ENCODE measurements at regions not wholly inside any gene's neighbourhood (a gene's known extent, or its start where the extent isn't known, plus 50 kb on each side); places are given as distances from the start of the nearest gene placed in this dataset.

DNA sequence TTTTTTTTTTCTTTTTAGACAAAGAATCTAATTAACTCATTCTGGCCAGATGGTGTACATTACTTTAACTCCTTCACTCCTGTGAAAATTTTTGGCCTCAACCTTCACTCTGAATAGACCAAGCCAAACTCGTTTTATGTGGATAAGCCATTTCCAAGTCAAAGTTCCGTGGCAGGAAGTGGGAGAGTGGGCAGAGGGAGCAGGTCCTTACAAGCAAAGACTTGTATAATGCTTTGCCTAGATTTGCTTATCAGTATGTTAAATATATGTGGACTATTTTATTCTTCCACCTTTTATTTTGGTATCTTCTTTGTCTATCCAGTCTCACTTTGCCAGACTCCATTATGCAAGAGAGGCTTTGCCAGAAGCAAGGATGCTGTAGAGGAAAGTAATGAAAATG lies 178.1 kb upstream of the TNP1 start:
- Histone ChIP-seq H3K27ac (ENCODE audit: low read depth, low read length, poor library complexity, severe bottlenecking) (no peak overlapping the region), H3K79me2 (ENCODE audit: insufficient read depth, low read depth, low read length) (no peaks in the 10 kb centered on the region), H3K36me3 (ENCODE audit: insufficient read depth, low read length) (no peaks in the 10 kb centered on the region), H2AFZ (ENCODE audit: low read length) (no peak overlapping the region), H3K9me2 (ENCODE audit: insufficient read depth, low read length) (no peaks in the 10 kb centered on the region), H3K9me3 (ENCODE audit: low read length) (no peaks in the 10 kb centered on the region), H3K4me1 (ENCODE audit: insufficient read depth, low read length, poor library complexity, severe bottlenecking) (no peaks in the 10 kb centered on the region), H4K20me1 (ENCODE audit: insufficient read depth, low read length) (no peaks in the 10 kb centered on the region), H3K4me2 (ENCODE audit: low read length) (no peak overlapping the region), H3K4me3 (ENCODE audit: low read depth, low read length, poor library complexity, severe bottlenecking) (no peak overlapping the region)
- BruUV-seq (replicated peaks) = no TSS peak
- TF ChIP-seq, protein P1, sequence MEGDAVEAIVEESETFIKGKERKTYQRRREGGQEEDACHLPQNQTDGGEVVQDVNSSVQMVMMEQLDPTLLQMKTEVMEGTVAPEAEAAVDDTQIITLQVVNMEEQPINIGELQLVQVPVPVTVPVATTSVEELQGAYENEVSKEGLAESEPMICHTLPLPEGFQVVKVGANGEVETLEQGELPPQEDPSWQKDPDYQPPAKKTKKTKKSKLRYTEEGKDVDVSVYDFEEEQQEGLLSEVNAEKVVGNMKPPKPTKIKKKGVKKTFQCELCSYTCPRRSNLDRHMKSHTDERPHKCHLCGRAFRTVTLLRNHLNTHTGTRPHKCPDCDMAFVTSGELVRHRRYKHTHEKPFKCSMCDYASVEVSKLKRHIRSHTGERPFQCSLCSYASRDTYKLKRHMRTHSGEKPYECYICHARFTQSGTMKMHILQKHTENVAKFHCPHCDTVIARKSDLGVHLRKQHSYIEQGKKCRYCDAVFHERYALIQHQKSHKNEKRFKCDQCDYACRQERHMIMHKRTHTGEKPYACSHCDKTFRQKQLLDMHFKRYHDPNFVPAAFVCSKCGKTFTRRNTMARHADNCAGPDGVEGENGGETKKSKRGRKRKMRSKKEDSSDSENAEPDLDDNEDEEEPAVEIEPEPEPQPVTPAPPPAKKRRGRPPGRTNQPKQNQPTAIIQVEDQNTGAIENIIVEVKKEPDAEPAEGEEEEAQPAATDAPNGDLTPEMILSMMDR (conservative IDR thresholded peaks at IDR 0.05; ENCODE audit: low read length) = no peak
- TF ChIP-seq EZH2phosphoT487 (IDR thresholded peaks at IDR 0.05; ENCODE audit: borderline replicate concordance, low read depth, low read length) = no peak
- ChIA-PET POLR2A (no interaction called here), CTCF (ENCODE audit: unreplicated experiment) (no interaction called here)
- no peak for DNase-seq (ENCODE audit: low spot score)
- intact Hi-C loops (cut with micrococcal nuclease; ENCODE audit: unreplicated experiment) = no loop called here

GRCh38 chr2:217037353-217037752 lies 177.5 kb upstream of the TNP1 start:
- CTCF ChIA-PET (ENCODE audit: unreplicated experiment) = no interaction called here
- no peaks in the 10 kb centered on the region for H3K79me2 ChIP-seq (ENCODE audit: insufficient read depth, low read depth, low read length)
- H3K36me3 ChIP-seq (ENCODE audit: insufficient read depth, low read length) = no peaks in the 10 kb centered on the region
- no peak overlapping the region for H3K4me2 ChIP-seq (ENCODE audit: low read length)
- H3K9me3 ChIP-seq (ENCODE audit: low read length) = no peaks in the 10 kb centered on the region
- POLR2A ChIA-PET = no interaction called here
- no peak overlapping the region for H3K4me3 ChIP-seq (ENCODE audit: low read depth, low read length, poor library complexity, severe bottlenecking)
- no peak for DNase-seq (ENCODE audit: low spot score)
- BruUV-seq (replicated peaks) = no TSS peak
- no peak overlapping the region for H2AFZ ChIP-seq (ENCODE audit: low read length)
- H3K27ac ChIP-seq (ENCODE audit: low read depth, low read length, poor library complexity, severe bottlenecking) = no peak overlapping the region
- no peaks in the 10 kb centered on the region for H3K4me1 ChIP-seq (ENCODE audit: insufficient read depth, low read length, poor library complexity, severe bottlenecking)
- H3K9me2 ChIP-seq (ENCODE audit: insufficient read depth, low read length) = no peaks in the 10 kb centered on the region
- no peak for TF ChIP-seq EZH2phosphoT487 (IDR thresholded peaks at IDR 0.05; ENCODE audit: borderline replicate concordance, low read depth, low read length)
- TF ChIP-seq, protein P1 (conservative IDR thresholded peaks at IDR 0.05; ENCODE audit: low read length) = no peak
- H4K20me1 ChIP-seq (ENCODE audit: insufficient read depth, low read length) = no peaks in the 10 kb centered on the region
- intact Hi-C loops (cut with micrococcal nuclease; ENCODE audit: unreplicated experiment) = no loop called here

- Histone ChIP-seq H2AFZ (ENCODE audit: low read length) (no peak overlapping the region), H3K4me1 (ENCODE audit: insufficient read depth, low read length, poor library complexity, severe bottlenecking) (no peaks in the 10 kb centered on the region), H3K4me2 (ENCODE audit: low read length) (no peak overlapping the region), H3K36me3 (ENCODE audit: insufficient read depth, low read length) (no peaks in the 10 kb centered on the region), H3K79me2 (ENCODE audit: insufficient read depth, low read depth, low read length) (no peaks in the 10 kb centered on the region), H3K4me3 (ENCODE audit: low read depth, low read length, poor library complexity, severe bottlenecking) (no peak overlapping the region), H4K20me1 (ENCODE audit: insufficient read depth, low read length) (no peaks in the 10 kb centered on the region), H3K27ac (ENCODE audit: low read depth, low read length, poor library complexity, severe bottlenecking) (no peak overlapping the region), H3K9me2 (ENCODE audit: insufficient read depth, low read length) (no peaks in the 10 kb centered on the region), H3K9me3 (ENCODE audit: low read length) (no peaks in the 10 kb centered on the region)
- POLR2A ChIA-PET = no interaction called here
- no peak for TF ChIP-seq EZH2phosphoT487 (IDR thresholded peaks at IDR 0.05; ENCODE audit: borderline replicate concordance, low read depth, low read length)
- TF ChIP-seq, protein P1 (conservative IDR thresholded peaks at IDR 0.05; ENCODE audit: low read length) = no peak
- no TSS peak for BruUV-seq (replicated peaks)
- intact Hi-C loops (cut with micrococcal nuclease; ENCODE audit: unreplicated experiment) = no loop called here
- CTCF ChIA-PET (ENCODE audit: unreplicated experiment) = no interaction called here
- DNase-seq (ENCODE audit: low spot score) = no peak
These were observed 176.1 kb upstream of the TNP1 start for GRCh38 chr2:217035967-217036366.
